Mammary epithelial cell (primary cell): ENCODE measurements at regions not wholly inside any gene's neighbourhood (a gene's known extent, or its start where the extent isn't known, plus 50 kb on each side); places are given as distances from the start of the nearest gene placed in this dataset.

Experiments
- CTCF ChIP-seq, 2 donors: IDR thresholded peaks in 1 of 2; conservative IDR thresholded peaks in 1 of 2; 2 replicates each; pipeline ENCODE4 v1.5.1; 2011 to 2012; ENCODE audit warnings: inconsistent platforms in 2 of 2, low read length in 2 of 2, mild to moderate bottlenecking in 2 of 2, control low read depth in 1 of 2, low read depth in 1 of 2; ENCODE audit not compliant: insufficient read depth in 1 of 2; ENCODE audit errors: extremely low read depth in 1 of 2
- EZH2 ChIP-seq: IDR thresholded peaks from 2 replicates; pipeline ENCODE4 v1.6.1; 2012; ENCODE audit warnings: low read length, inconsistent platforms, borderline replicate concordance

GRCh38 chr6:22433745-22434144, 135.6 kb upstream of the HDGFL1 start:
- no peak for TF ChIP-seq CTCF (conservative IDR thresholded peaks at IDR 0.05 in 1 of 2, IDR thresholded peaks at IDR 0.05 in 1 of 2; ENCODE audit: extremely low read depth in 1 of 2, insufficient read depth in 1 of 2, low read depth in 1 of 2, low read length in 2 of 2)
- no peak for TF ChIP-seq EZH2
